Endothelial cell of umbilical vein (primary cell): ENCODE measurements at regions not wholly inside any gene's neighbourhood (a gene's known extent, or its start where the extent isn't known, plus 50 kb on each side); places are given as distances from the start of the nearest gene placed in this dataset.

Experiments
- CTCF ChIP-seq, 2 donors: IDR thresholded peaks; 1 replicate in 1 of 2; 2 replicates in 1 of 2; pipeline ENCODE4 v1.5.1; 2011; ENCODE audit warnings: low read length in 2 of 2, mild to moderate bottlenecking in 2 of 2, moderate library complexity in 2 of 2, control low read depth in 1 of 2, inconsistent platforms in 1 of 2, low read depth in 1 of 2; ENCODE audit not compliant: insufficient read depth in 1 of 2; ENCODE audit errors: extremely low read depth in 1 of 2
- EZH2 ChIP-seq: IDR thresholded peaks from 2 replicates; pipeline ENCODE4 v1.6.1; 2012; ENCODE audit warnings: borderline replicate concordance, low read depth, mild to moderate bottlenecking, moderate library complexity, low read length, inconsistent platforms; ENCODE audit not compliant: severe bottlenecking
- GATA2 ChIP-seq: IDR thresholded peaks from 2 replicates; pipeline ENCODE4 v1.7.0; 2011; ENCODE audit warnings: low read depth, mild to moderate bottlenecking, moderate library complexity, mixed read lengths, low read length; ENCODE audit not compliant: insufficient read length, insufficient read depth
- MYC ChIP-seq: IDR thresholded peaks from one replicate; pipeline ENCODE4 v1.6.1; 2011; ENCODE audit warnings: mild to moderate bottlenecking, low read depth, low read length
- POLR2A ChIP-seq: IDR thresholded peaks from 2 replicates; pipeline ENCODE4 v1.6.1; 2012; ENCODE audit warnings: low read depth, mild to moderate bottlenecking, control low read depth, low read length
- POLR2AphosphoS5 ChIP-seq: IDR thresholded peaks from 2 replicates; pipeline ENCODE4 v1.6.1; 2012; ENCODE audit warnings: low read depth, mild to moderate bottlenecking, control low read depth, low read length, moderate library complexity; ENCODE audit not compliant: insufficient read depth
- TF ChIP-seq, protein P1 (sequence below): IDR thresholded peaks from 2 replicates; pipeline ENCODE4 v1.6.1; 2011; ENCODE audit not compliant: insufficient read depth, insufficient read length

DNA sequence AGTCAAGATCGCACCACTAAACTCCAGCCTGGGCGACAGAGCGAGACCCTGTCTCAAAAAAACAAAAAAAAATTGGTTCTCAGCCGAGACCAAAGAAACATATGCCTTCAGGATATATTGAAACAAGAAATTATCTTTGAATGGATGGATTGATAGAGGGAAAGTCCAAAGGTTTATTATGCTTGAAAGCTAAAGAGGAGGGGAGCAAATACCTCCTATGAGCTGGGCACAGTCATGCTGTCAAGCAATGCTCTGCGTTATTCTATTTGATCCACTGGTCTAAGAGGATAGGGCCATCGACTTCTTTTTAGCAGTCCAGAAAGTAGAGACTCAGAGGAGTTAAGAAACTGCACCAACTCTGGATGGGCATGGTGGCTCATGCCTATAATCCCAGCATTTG is 85.9 kb upstream of the SLC34A2 start:
- TF ChIP-seq CTCF (IDR thresholded peaks at IDR 0.05; ENCODE audit: extremely low read depth in 1 of 2, insufficient read depth in 1 of 2, low read depth in 1 of 2, low read length in 2 of 2): no peak
- no peak for TF ChIP-seq POLR2AphosphoS5
- no peak for TF ChIP-seq POLR2A
- TF ChIP-seq, protein P1, sequence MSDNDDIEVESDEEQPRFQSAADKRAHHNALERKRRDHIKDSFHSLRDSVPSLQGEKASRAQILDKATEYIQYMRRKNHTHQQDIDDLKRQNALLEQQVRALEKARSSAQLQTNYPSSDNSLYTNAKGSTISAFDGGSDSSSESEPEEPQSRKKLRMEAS: no peak
- TF ChIP-seq EZH2: no peak
- no peak for TF ChIP-seq MYC
- TF ChIP-seq GATA2: no peak
